SH-SY5Y (cell line): ENCODE measurements at regions not wholly inside any gene's neighbourhood (a gene's known extent, or its start where the extent isn't known, plus 50 kb on each side); places are given as distances from the start of the nearest gene placed in this dataset.

Experiments used
- GATA2 ChIP-seq: IDR thresholded peaks from 2 replicates; pipeline ENCODE4 v1.6.1; 2011; ENCODE audit warnings: mild to moderate bottlenecking, low read depth, low read length
- GATA3 ChIP-seq: IDR thresholded peaks from 2 replicates; pipeline ENCODE4 v1.6.1; 2011; ENCODE audit warnings: low read depth, mild to moderate bottlenecking, low read length, moderate library complexity

DNA sequence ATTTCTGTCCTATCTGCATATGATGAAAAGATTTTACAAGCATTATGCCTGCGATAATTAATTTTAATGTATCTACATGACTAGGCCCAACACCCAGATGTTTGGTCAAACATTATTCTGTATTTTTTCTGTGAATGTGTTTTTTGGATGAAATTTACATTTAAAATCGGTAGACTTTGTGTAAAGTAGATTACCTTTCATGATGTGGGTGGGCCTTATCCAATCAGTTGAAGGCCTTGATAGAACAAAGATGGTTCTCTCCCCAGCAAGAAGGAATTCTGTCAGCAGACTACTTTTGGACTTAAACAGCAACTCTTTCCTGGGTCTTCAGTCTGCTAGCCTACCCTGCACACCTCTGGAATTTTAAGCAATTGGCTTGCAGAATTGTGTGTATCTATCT lies 844.0 kb downstream of the BRINP3 start:
- TF ChIP-seq GATA3 (no peak), GATA2 (no peak)
